T-cell (primary cell): ENCODE measurements at regions not wholly inside any gene's neighbourhood (a gene's known extent, or its start where the extent isn't known, plus 50 kb on each side); places are given as distances from the start of the nearest gene placed in this dataset.

ENCODE experiments used
- ATAC-seq, 4 experiments: fragments of 200-7000 bp in 3 of 4; fragments of 150-1000 bp in 1 of 4; cut with Tn5 transposase; replicated peaks in 1 of 4; 1 replicate in 3 of 4; 2 replicates in 1 of 4; pipeline ENCODE4 v1.10.0; 2021; ENCODE audit warnings: moderate library complexity in 3 of 4, mild to moderate bottlenecking in 2 of 4, moderate number of reproducible peaks in 1 of 4
- CTCF ChIA-PET, 2 donors: fragments of 300-600 bp; sonication (Branson Sonifier 250); formaldehyde crosslinking; loops; one replicate each; lab custom pipeline; 2022; ENCODE audit warnings: antibody characterized with exemption in 2 of 2; lab: Charles Lee
- POLR2A ChIA-PET, 2 donors: fragments of 300-600 bp; sonication (Branson Sonifier 250); formaldehyde crosslinking; loops; one replicate each; lab custom pipeline; 2022; ENCODE audit warnings: antibody characterized with exemption in 2 of 2; lab: Charles Lee
- DNase-seq, 35 experiments: peaks; one replicate each; pipeline versions ENCODE4 v3.0.0 to v3.0.0-alpha.2; 2013 to 2023
- H3K27ac ChIP-seq: one replicate; pipeline ENCODE4 v1.5.1; 2013; ENCODE audit warnings: low read length
- H3K27me3 ChIP-seq, 2 experiments: replicated peaks in 1 of 2; 1 replicate in 1 of 2; 2 replicates in 1 of 2; pipeline versions ENCODE4 v1.6.1 to v1.7.0; 2013; ENCODE audit warnings: low read length in 1 of 2, mixed read lengths in 1 of 2; ENCODE audit not compliant: control insufficient read depth in 2 of 2, insufficient read depth in 2 of 2; ENCODE audit errors: extremely low read depth in 1 of 2
- H3K36me3 ChIP-seq, 2 donors: 1 replicate in 1 of 2; 2 replicates in 1 of 2; pipeline versions ENCODE4 v1.6.1 to v1.7.0; 2013; ENCODE audit warnings: low read length in 1 of 2; ENCODE audit not compliant: control insufficient read depth in 2 of 2, insufficient read depth in 1 of 2; ENCODE audit errors: extremely low read depth in 1 of 2
- H3K4me1 ChIP-seq, 2 experiments: 1 replicate in 1 of 2; 2 replicates in 1 of 2; pipeline versions ENCODE4 v1.6.1 to v1.7.0; 2013; ENCODE audit warnings: low read length in 2 of 2, mixed read lengths in 1 of 2; ENCODE audit not compliant: insufficient read depth in 2 of 2, control insufficient read depth in 1 of 2; ENCODE audit errors: extremely low read depth in 1 of 2
- H3K4me3 ChIP-seq, 2 donors: 1 replicate in 1 of 2; 2 replicates in 1 of 2; pipeline versions ENCODE4 v1.5.1 to v1.7.0; 2013; ENCODE audit warnings: mild to moderate bottlenecking in 2 of 2, low read length in 1 of 2, moderate library complexity in 1 of 2; ENCODE audit not compliant: control insufficient read depth in 1 of 2; ENCODE audit errors: extremely low read depth in 1 of 2
- H3K9me3 ChIP-seq: 2 replicates; pipeline ENCODE4 v1.7.0; 2013
- H3K27ac Mint-ChIP-seq, 2 donors: one replicate each; pipeline ENCODE4 v1.8.0; 2020 to 2021; ENCODE audit warnings: mild to moderate bottlenecking in 2 of 2, mixed read lengths in 2 of 2
- H3K27me3 Mint-ChIP-seq, 2 donors: one replicate each; pipeline ENCODE4 v1.8.0; 2021 to 2022; ENCODE audit warnings: mixed read lengths in 2 of 2
- H3K36me3 Mint-ChIP-seq: one replicate; pipeline ENCODE4 v1.8.0; 2021; ENCODE audit warnings: mixed read lengths
- H3K4me1 Mint-ChIP-seq, 3 donors: one replicate each; pipeline ENCODE4 v1.8.0; 2020 to 2022; ENCODE audit warnings: mixed read lengths in 3 of 3, mild to moderate bottlenecking in 1 of 3
- H3K4me3 Mint-ChIP-seq, 3 donors: one replicate each; pipeline ENCODE4 v1.8.0; 2020 to 2022; ENCODE audit warnings: mild to moderate bottlenecking in 3 of 3, mixed read lengths in 3 of 3, moderate library complexity in 3 of 3
- H3K9me3 Mint-ChIP-seq, 3 donors: one replicate each; pipeline ENCODE4 v1.8.0; 2020 to 2022; ENCODE audit warnings: mixed read lengths in 3 of 3
- whole genome bisulfite sequencing: methylation state at CpG from one replicate; pipeline ENCODE4 v1.1.5; 2013; ENCODE audit warnings: missing lambda C conversion rate; ENCODE audit not compliant: insufficient coverage; 5-methylcytosine and 5-hydroxymethylcytosine counted together

GRCh38 chr18:4603955-4604354 is 148.8 kb upstream of the DLGAP1 start:
- H3K27ac ChIP-seq, result no peak overlapping the region
- no peaks in the 10 kb centered on the region for H3K36me3 ChIP-seq
- ATAC-seq (no peak), DNase-seq (no peak)
- WGBS, result 88% methylated on average over 5 of the region's 7 CpGs
- Mint-ChIP-seq H3K27me3 (no peaks in the 10 kb centered on the region), H3K36me3 (no peaks in the 10 kb centered on the region), H3K27ac (no peak overlapping the region), H3K4me1 (no peaks in the 10 kb centered on the region), H3K9me3 (peaks cover 4 to 14% (median 10%) of the 10 kb centered on the region in 3 donors), H3K4me3 (no peak overlapping the region)
- CTCF ChIA-PET, result no interaction called here
- no peaks in the 10 kb centered on the region for H3K4me1 ChIP-seq
- POLR2A ChIA-PET, result no interaction called here
- no peaks in the 10 kb centered on the region for H3K9me3 ChIP-seq
- no peak overlapping the region for H3K4me3 ChIP-seq
- H3K27me3 ChIP-seq, result no peaks in the 10 kb centered on the region

GRCh38 chr18:4599312-4599711 is 144.2 kb upstream of the DLGAP1 start:
- Mint-ChIP-seq H3K4me3 (no peak overlapping the region), H3K9me3 (peaks cover 0 to 13% (median 3%) of the 10 kb centered on the region in 3 donors), H3K27me3 (no peaks in the 10 kb centered on the region), H3K4me1 (no peaks in the 10 kb centered on the region), H3K27ac (no peak overlapping the region), H3K36me3 (no peaks in the 10 kb centered on the region)
- Histone ChIP-seq H3K36me3 (no peaks in the 10 kb centered on the region), H3K4me3 (no peak overlapping the region), H3K4me1 (no peaks in the 10 kb centered on the region), H3K27me3 (no peaks in the 10 kb centered on the region), H3K9me3 (no peaks in the 10 kb centered on the region), H3K27ac (no peak overlapping the region)
- ChIA-PET CTCF (interaction anchor here in 1 of 2 donors (0.5 kb wide), 1 partner anchor 10 kb away, joined by 3 read pairs; no protein-coding TSS in a partner anchor), POLR2A (no interaction called here)
- ATAC-seq (no peak), DNase-seq (no peak)
- 46% methylated on average over 3 of the region's 4 CpGs for WGBS

- Histone ChIP-seq H3K27ac (no peak overlapping the region), H3K4me1 (no peaks in the 10 kb centered on the region), H3K9me3 (no peaks in the 10 kb centered on the region), H3K36me3 (no peaks in the 10 kb centered on the region), H3K27me3 (no peaks in the 10 kb centered on the region), H3K4me3 (no peak overlapping the region)
- Mint-ChIP-seq H3K27me3 (no peaks in the 10 kb centered on the region), H3K4me1 (no peaks in the 10 kb centered on the region), H3K4me3 (no peak overlapping the region), H3K9me3 (peaks cover 0 to 14% (median 2%) of the 10 kb centered on the region in 3 donors), H3K27ac (no peak overlapping the region), H3K36me3 (no peaks in the 10 kb centered on the region)
- DNase-seq (no peak), ATAC-seq (no peak)
- 100% methylated on average over 1 of the region's 3 CpGs for WGBS
- CTCF ChIA-PET, result no interaction called here
- POLR2A ChIA-PET, result no interaction called here
Measured at GRCh38 chr18:4597301-4597700, 142.2 kb upstream of the DLGAP1 start.

GRCh38 chr18:4593895-4594294 is 138.8 kb upstream of the DLGAP1 start:
- ChIA-PET POLR2A (no interaction called here), CTCF (no interaction called here)
- no peaks in the 10 kb centered on the region for H3K4me1 ChIP-seq
- no peak overlapping the region for H3K27ac ChIP-seq
- DNase-seq, result no peak
- H3K27ac Mint-ChIP-seq, result no peak overlapping the region
- WGBS, result no CpG with 5 or more reads among the region's 1 CpG
- H3K36me3 Mint-ChIP-seq, result no peaks in the 10 kb centered on the region
- H3K27me3 Mint-ChIP-seq, result no peaks in the 10 kb centered on the region
- no peaks in the 10 kb centered on the region for H3K4me1 Mint-ChIP-seq
- H3K9me3 Mint-ChIP-seq, result peaks cover 0 to 18% (median 2%) of the 10 kb centered on the region in 3 donors
- H3K4me3 ChIP-seq, result no peak overlapping the region
- ATAC-seq, result no peak
- no peaks in the 10 kb centered on the region for H3K36me3 ChIP-seq
- H3K4me3 Mint-ChIP-seq, result no peak overlapping the region
- H3K27me3 ChIP-seq, result no peaks in the 10 kb centered on the region
- no peaks in the 10 kb centered on the region for H3K9me3 ChIP-seq

GRCh38 chr18:4593459-4593858 is 138.4 kb upstream of the DLGAP1 start:
- Histone ChIP-seq H3K27me3 (no peaks in the 10 kb centered on the region), H3K9me3 (no peaks in the 10 kb centered on the region), H3K27ac (no peak overlapping the region), H3K4me3 (no peak overlapping the region), H3K36me3 (no peaks in the 10 kb centered on the region), H3K4me1 (no peaks in the 10 kb centered on the region)
- Mint-ChIP-seq H3K4me3 (no peak overlapping the region), H3K27me3 (no peaks in the 10 kb centered on the region), H3K4me1 (no peaks in the 10 kb centered on the region), H3K9me3 (peaks cover 0 to 18% (median 2%) of the 10 kb centered on the region in 3 donors), H3K36me3 (no peaks in the 10 kb centered on the region), H3K27ac (no peak overlapping the region)
- no CpG with 5 or more reads among the region's 4 CpGs for WGBS
- DNase-seq (no peak), ATAC-seq (no peak)
- CTCF ChIA-PET, result no interaction called here
- POLR2A ChIA-PET, result no interaction called here

- peaks cover 0 to 13% (median 5%) of the 10 kb centered on the region in 3 donors for H3K9me3 Mint-ChIP-seq
- H3K4me1 ChIP-seq, result no peaks in the 10 kb centered on the region
- no peaks in the 10 kb centered on the region for H3K27me3 Mint-ChIP-seq
- DNase-seq (no peak), ATAC-seq (no peak)
- H3K36me3 Mint-ChIP-seq, result no peaks in the 10 kb centered on the region
- ChIA-PET POLR2A (no interaction called here), CTCF (no interaction called here)
- H3K27ac ChIP-seq, result no peak overlapping the region
- H3K9me3 ChIP-seq, result no peaks in the 10 kb centered on the region
- no peaks in the 10 kb centered on the region for H3K36me3 ChIP-seq
- no peak overlapping the region for H3K27ac Mint-ChIP-seq
- 75% methylated on average over 1 of the region's 5 CpGs for WGBS
- H3K4me3 Mint-ChIP-seq, result no peak overlapping the region
- no peak overlapping the region for H3K4me3 ChIP-seq
- H3K27me3 ChIP-seq, result no peaks in the 10 kb centered on the region
- no peaks in the 10 kb centered on the region for H3K4me1 Mint-ChIP-seq
Measured at GRCh38 chr18:4589056-4589800, 134.1 kb upstream of the DLGAP1 start.
